Panc1 (cell line): ENCODE measurements at regions not wholly inside any gene's neighbourhood (a gene's known extent, or its start where the extent isn't known, plus 50 kb on each side); places are given as distances from the start of the nearest gene placed in this dataset.

Source experiments
- TF ChIP-seq, protein P1 (sequence below): fragments of 450-650 bp; IDR thresholded peaks from 2 replicates; pipeline ENCODE4 v1.5.1; 2017; ENCODE audit warnings: mild to moderate bottlenecking
- TF ChIP-seq, protein P2 (sequence below), 2 experiments: IDR thresholded peaks; 2 replicates each; pipeline ENCODE4 v1.6.1; 2011 to 2012; ENCODE audit warnings: low read depth in 2 of 2, control low read depth in 1 of 2, low read length in 1 of 2, mild to moderate bottlenecking in 1 of 2, moderate library complexity in 1 of 2; ENCODE audit not compliant: insufficient read depth in 1 of 2

DNA sequence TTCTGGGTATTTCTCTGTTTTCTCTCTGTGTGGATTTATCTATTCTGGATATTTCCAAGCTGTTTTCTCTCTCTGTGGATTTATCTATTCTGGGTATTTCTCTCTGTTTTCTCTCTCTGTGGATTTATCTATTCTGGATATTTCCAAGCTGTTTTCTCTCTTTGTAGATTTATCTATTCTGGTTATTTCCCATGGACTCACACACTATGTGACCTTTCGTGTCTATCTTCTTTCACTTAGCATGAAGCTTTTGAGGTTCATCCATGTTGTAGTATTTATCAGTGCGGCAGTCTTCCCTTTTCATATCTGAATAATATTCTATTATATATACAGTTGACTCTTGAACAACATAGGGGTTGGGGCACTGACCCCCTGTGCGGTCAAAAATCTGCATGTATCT, 435.0 kb upstream of the CNTNAP2 start:
- TF ChIP-seq, protein P1, sequence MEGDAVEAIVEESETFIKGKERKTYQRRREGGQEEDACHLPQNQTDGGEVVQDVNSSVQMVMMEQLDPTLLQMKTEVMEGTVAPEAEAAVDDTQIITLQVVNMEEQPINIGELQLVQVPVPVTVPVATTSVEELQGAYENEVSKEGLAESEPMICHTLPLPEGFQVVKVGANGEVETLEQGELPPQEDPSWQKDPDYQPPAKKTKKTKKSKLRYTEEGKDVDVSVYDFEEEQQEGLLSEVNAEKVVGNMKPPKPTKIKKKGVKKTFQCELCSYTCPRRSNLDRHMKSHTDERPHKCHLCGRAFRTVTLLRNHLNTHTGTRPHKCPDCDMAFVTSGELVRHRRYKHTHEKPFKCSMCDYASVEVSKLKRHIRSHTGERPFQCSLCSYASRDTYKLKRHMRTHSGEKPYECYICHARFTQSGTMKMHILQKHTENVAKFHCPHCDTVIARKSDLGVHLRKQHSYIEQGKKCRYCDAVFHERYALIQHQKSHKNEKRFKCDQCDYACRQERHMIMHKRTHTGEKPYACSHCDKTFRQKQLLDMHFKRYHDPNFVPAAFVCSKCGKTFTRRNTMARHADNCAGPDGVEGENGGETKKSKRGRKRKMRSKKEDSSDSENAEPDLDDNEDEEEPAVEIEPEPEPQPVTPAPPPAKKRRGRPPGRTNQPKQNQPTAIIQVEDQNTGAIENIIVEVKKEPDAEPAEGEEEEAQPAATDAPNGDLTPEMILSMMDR, result no peak
- TF ChIP-seq, protein P2, sequence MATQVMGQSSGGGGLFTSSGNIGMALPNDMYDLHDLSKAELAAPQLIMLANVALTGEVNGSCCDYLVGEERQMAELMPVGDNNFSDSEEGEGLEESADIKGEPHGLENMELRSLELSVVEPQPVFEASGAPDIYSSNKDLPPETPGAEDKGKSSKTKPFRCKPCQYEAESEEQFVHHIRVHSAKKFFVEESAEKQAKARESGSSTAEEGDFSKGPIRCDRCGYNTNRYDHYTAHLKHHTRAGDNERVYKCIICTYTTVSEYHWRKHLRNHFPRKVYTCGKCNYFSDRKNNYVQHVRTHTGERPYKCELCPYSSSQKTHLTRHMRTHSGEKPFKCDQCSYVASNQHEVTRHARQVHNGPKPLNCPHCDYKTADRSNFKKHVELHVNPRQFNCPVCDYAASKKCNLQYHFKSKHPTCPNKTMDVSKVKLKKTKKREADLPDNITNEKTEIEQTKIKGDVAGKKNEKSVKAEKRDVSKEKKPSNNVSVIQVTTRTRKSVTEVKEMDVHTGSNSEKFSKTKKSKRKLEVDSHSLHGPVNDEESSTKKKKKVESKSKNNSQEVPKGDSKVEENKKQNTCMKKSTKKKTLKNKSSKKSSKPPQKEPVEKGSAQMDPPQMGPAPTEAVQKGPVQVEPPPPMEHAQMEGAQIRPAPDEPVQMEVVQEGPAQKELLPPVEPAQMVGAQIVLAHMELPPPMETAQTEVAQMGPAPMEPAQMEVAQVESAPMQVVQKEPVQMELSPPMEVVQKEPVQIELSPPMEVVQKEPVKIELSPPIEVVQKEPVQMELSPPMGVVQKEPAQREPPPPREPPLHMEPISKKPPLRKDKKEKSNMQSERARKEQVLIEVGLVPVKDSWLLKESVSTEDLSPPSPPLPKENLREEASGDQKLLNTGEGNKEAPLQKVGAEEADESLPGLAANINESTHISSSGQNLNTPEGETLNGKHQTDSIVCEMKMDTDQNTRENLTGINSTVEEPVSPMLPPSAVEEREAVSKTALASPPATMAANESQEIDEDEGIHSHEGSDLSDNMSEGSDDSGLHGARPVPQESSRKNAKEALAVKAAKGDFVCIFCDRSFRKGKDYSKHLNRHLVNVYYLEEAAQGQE (IDR thresholded peaks at IDR 0.05; ENCODE audit: insufficient read depth in 1 of 2, low read depth in 2 of 2, low read length in 1 of 2), result no peak
